ENCODE measurements at regions not wholly inside any gene's neighbourhood (a gene's known extent, or its start where the extent isn't known, plus 50 kb on each side); places are given as distances from the start of the nearest gene placed in this dataset.

GRCh38 chr15:91549581-91549980 is 303.9 kb upstream of the SLCO3A1 start:
- WGBS (ENCODE audit: insufficient coverage, insufficient replicate concordance, low lambda C conversion rate, missing lambda C conversion rate): 8% methylated on average over 1 of the region's 1 CpG
- Histone ChIP-seq H3K9ac (ENCODE audit: control insufficient read depth, insufficient read depth, low read length) (no peak overlapping the region), H3K27me3 (replicated peaks in 1 of 2; ENCODE audit: control insufficient read depth in 2 of 2, insufficient read depth in 2 of 2, low read length in 1 of 2) (no peaks in the 10 kb centered on the region), H2AFZ (ENCODE audit: control insufficient read depth, low read depth, low read length) (no peak overlapping the region), H3K9me3 (replicated peaks; ENCODE audit: control insufficient read depth, insufficient read depth, low read length) (no peaks in the 10 kb centered on the region), H3K4me2 (ENCODE audit: control insufficient read depth, insufficient read depth) (no peak overlapping the region), H3K36me3 (ENCODE audit: control insufficient read depth in 2 of 2, insufficient read depth in 2 of 2, low read length in 1 of 2) (no peaks in the 10 kb centered on the region), H3K4me1 (ENCODE audit: control insufficient read depth, insufficient read depth, low read length) (no peaks in the 10 kb centered on the region), H3K27ac (ENCODE audit: control insufficient read depth, insufficient read depth) (no peak overlapping the region), H3K79me2 (ENCODE audit: control insufficient read depth, insufficient read depth, low read length) (no peaks in the 10 kb centered on the region), H3K4me3 (no peak overlapping the region), H4K20me1 (ENCODE audit: control insufficient read depth, insufficient read depth) (no peaks in the 10 kb centered on the region)
- FAIRE-seq (no peak), DNase-seq (ENCODE audit: low read depth, low spot score) (no peak), ATAC-seq (no peak)
- ChIA-PET SMC1A (ENCODE audit: uncharacterized antibody, unreplicated experiment) (interaction anchor here (1.1 kb wide), 1 partner anchor 14 kb away, joined by 3 read pairs; no protein-coding TSS in a partner anchor), POLR2A (no interaction called here), CTCF (no interaction called here), RAD21 (ENCODE audit: unreplicated experiment) (no interaction called here)
- intact Hi-C loops (cut with micrococcal nuclease; ENCODE audit: unreplicated experiment) (no loop called here), in situ Hi-C loops (cut with MboI) (no loop called here)
- TF ChIP-seq NFYB (IDR thresholded peaks at IDR 0.05; ENCODE audit: insufficient read depth, low read depth, low read length): no peak
- TF ChIP-seq EED (IDR thresholded peaks at IDR 0.05; ENCODE audit: low read depth): no peak
- no peak for TF ChIP-seq NBN (IDR thresholded peaks at IDR 0.05)
- no peak for TF ChIP-seq SRF (IDR thresholded peaks at IDR 0.05; ENCODE audit: low read depth in 2 of 2, low read length in 2 of 2)
- no peak for TF ChIP-seq RELB (IDR thresholded peaks at IDR 0.05; ENCODE audit: low read depth)
- no peak for TF ChIP-seq BHLHE40 (IDR thresholded peaks at IDR 0.05; ENCODE audit: borderline replicate concordance in 1 of 2, low read depth in 2 of 2, low read length in 1 of 2)
- no peak for TF ChIP-seq TCF12 (IDR thresholded peaks at IDR 0.05; ENCODE audit: low read depth, low read length)
- TF ChIP-seq, protein P1, sequence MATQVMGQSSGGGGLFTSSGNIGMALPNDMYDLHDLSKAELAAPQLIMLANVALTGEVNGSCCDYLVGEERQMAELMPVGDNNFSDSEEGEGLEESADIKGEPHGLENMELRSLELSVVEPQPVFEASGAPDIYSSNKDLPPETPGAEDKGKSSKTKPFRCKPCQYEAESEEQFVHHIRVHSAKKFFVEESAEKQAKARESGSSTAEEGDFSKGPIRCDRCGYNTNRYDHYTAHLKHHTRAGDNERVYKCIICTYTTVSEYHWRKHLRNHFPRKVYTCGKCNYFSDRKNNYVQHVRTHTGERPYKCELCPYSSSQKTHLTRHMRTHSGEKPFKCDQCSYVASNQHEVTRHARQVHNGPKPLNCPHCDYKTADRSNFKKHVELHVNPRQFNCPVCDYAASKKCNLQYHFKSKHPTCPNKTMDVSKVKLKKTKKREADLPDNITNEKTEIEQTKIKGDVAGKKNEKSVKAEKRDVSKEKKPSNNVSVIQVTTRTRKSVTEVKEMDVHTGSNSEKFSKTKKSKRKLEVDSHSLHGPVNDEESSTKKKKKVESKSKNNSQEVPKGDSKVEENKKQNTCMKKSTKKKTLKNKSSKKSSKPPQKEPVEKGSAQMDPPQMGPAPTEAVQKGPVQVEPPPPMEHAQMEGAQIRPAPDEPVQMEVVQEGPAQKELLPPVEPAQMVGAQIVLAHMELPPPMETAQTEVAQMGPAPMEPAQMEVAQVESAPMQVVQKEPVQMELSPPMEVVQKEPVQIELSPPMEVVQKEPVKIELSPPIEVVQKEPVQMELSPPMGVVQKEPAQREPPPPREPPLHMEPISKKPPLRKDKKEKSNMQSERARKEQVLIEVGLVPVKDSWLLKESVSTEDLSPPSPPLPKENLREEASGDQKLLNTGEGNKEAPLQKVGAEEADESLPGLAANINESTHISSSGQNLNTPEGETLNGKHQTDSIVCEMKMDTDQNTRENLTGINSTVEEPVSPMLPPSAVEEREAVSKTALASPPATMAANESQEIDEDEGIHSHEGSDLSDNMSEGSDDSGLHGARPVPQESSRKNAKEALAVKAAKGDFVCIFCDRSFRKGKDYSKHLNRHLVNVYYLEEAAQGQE (IDR thresholded peaks at IDR 0.05; ENCODE audit: low read depth, low read length): no peak
- no peak for TF ChIP-seq ASH2L (IDR thresholded peaks at IDR 0.05; ENCODE audit: borderline replicate concordance, low read depth)
- TF ChIP-seq, protein P2, sequence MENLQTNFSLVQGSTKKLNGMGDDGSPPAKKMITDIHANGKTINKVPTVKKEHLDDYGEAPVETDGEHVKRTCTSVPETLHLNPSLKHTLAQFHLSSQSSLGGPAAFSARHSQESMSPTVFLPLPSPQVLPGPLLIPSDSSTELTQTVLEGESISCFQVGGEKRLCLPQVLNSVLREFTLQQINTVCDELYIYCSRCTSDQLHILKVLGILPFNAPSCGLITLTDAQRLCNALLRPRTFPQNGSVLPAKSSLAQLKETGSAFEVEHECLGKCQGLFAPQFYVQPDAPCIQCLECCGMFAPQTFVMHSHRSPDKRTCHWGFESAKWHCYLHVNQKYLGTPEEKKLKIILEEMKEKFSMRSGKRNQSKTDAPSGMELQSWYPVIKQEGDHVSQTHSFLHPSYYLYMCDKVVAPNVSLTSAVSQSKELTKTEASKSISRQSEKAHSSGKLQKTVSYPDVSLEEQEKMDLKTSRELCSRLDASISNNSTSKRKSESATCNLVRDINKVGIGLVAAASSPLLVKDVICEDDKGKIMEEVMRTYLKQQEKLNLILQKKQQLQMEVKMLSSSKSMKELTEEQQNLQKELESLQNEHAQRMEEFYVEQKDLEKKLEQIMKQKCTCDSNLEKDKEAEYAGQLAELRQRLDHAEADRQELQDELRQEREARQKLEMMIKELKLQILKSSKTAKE (IDR thresholded peaks at IDR 0.05; ENCODE audit: low read depth, poor library complexity, severe bottlenecking): no peak
- TF ChIP-seq NR2C2 (IDR thresholded peaks at IDR 0.05; ENCODE audit: borderline replicate concordance, control insufficient read depth, insufficient read length, low read depth): no peak
- no peak for TF ChIP-seq TARDBP (IDR thresholded peaks at IDR 0.05; ENCODE audit: borderline replicate concordance)
- no peak for TF ChIP-seq MTA2 (IDR thresholded peaks at IDR 0.05; ENCODE audit: low read depth)
- no peak for TF ChIP-seq STAT1 (conservative IDR thresholded peaks at IDR 0.05)
- BruUV-seq (replicated peaks): no TSS peak
